K562 (cell line): ENCODE measurements at regions not wholly inside any gene's neighbourhood (a gene's known extent, or its start where the extent isn't known, plus 50 kb on each side); places are given as distances from the start of the nearest gene placed in this dataset.

Experiments used
- ATAC-seq: fragments of 200-7000 bp; cut with Tn5 transposase; 3 replicates; pipeline ENCODE4 v1.9.1; 2020; ENCODE audit warnings: moderate library complexity
- BruUV-seq: library from RNA; stranded (reverse); fragments of 400-500 nt; replicated peaks from 2 replicates; lab custom pipeline; 2021; lab: Mats Ljungman, UMichigan
- CTCF ChIA-PET: fragments of 300-600 bp; formaldehyde crosslinking; extraction: SDS; loops from one replicate; lab custom pipeline; 2021; ENCODE audit warnings: low intra/inter-chr PET ratio; lab: Yijun Ruan, JAX
- POLR2A ChIA-PET: fragments of 300-600, 350-650 bp; sonication (Branson Sonifier 250); formaldehyde crosslinking; extraction: SDS; loops from one replicate; lab custom pipeline; 2021; ENCODE audit warnings: antibody characterized with exemption, inconsistent platforms; lab: Yijun Ruan, JAX
- DNase-seq, 4 experiments: peaks; one replicate each; pipeline versions ENCODE4 v3.0.0 to v3.0.0-alpha.2; 2011 to 2018; ENCODE audit warnings: low spot score in 3 of 4, mixed read lengths in 3 of 4; ENCODE audit errors: extremely low read depth in 1 of 4
- FAIRE-seq: peaks from 2 replicates; lab custom pipeline; 2011; peaks lifted over from hg19 to GRCh38; lab: Jason Lieb, UNC
- H2AFZ ChIP-seq: 2 replicates; pipeline ENCODE4 v1.6.0; 2011; ENCODE audit warnings: low read depth, low read length, control low read depth, inconsistent platforms
- H3K27ac ChIP-seq: fragments of 200-600 bp; 3 replicates; pipeline ENCODE4 v1.8.0; 2011; ENCODE audit warnings: low read depth, mild to moderate bottlenecking, control low read depth, inconsistent platforms, low read length, moderate library complexity, mixed read lengths; ENCODE audit errors: extremely low read depth
- H3K27me3 ChIP-seq, 2 experiments: fragments of 300-600 bp in 1 of 2; 2 replicates in 1 of 2; 3 replicates in 1 of 2; pipeline versions ENCODE4 v1.6.0 to v1.8.0; 2011; ENCODE audit warnings: inconsistent platforms in 2 of 2, low read length in 2 of 2, mild to moderate bottlenecking in 1 of 2, mixed read lengths in 1 of 2, moderate library complexity in 1 of 2; ENCODE audit not compliant: control insufficient read depth in 2 of 2, insufficient read depth in 2 of 2
- H3K36me3 ChIP-seq: fragments of 300-600 bp; 3 replicates; pipeline ENCODE4 v1.8.0; 2011; ENCODE audit warnings: mild to moderate bottlenecking, low read length, inconsistent platforms; ENCODE audit not compliant: control insufficient read depth, insufficient read depth
- H3K4me1 ChIP-seq, 2 experiments: fragments of 200-600 bp in 1 of 2; replicated peaks in 1 of 2; 2 replicates in 1 of 2; 3 replicates in 1 of 2; pipeline versions ENCODE4 v1.5.1 to v1.8.0; 2011; ENCODE audit warnings: inconsistent platforms in 2 of 2, low read length in 2 of 2, mild to moderate bottlenecking in 1 of 2, mixed read lengths in 1 of 2, moderate library complexity in 1 of 2; ENCODE audit not compliant: control insufficient read depth in 2 of 2, insufficient read depth in 2 of 2
- H3K4me2 ChIP-seq: 2 replicates; pipeline ENCODE4 v1.6.1; 2011; ENCODE audit warnings: low read length, control low read depth, inconsistent platforms, mixed read lengths; ENCODE audit not compliant: insufficient read depth
- H3K4me3 ChIP-seq: fragments of 200-600 bp; sonication (generic), shearing (Covaris generic); 2 replicates; pipeline ENCODE4 v1.5.1; 2016; ENCODE audit warnings: control low read depth, inconsistent platforms
- H3K79me2 ChIP-seq: fragments of 200-600 bp; 3 replicates; pipeline ENCODE4 v1.8.0; 2011; ENCODE audit warnings: low read length, inconsistent platforms; ENCODE audit not compliant: control insufficient read depth, insufficient read depth
- H3K9ac ChIP-seq, 2 experiments: 2 replicates each; pipeline versions ENCODE4 v1.6.0 to v1.6.1; 2011; ENCODE audit warnings: low read depth in 2 of 2, low read length in 2 of 2, control low read depth in 1 of 2, inconsistent platforms in 1 of 2, mild to moderate bottlenecking in 1 of 2, mixed read lengths in 1 of 2; ENCODE audit not compliant: insufficient read depth in 1 of 2
- H3K9me1 ChIP-seq: one replicate; pipeline ENCODE4 v1.6.0; 2011; ENCODE audit warnings: inconsistent platforms, mild to moderate bottlenecking, low read length, moderate library complexity; ENCODE audit not compliant: control insufficient read depth, insufficient read depth
- H3K9me3 ChIP-seq: replicated peaks from 2 replicates; pipeline ENCODE4 v1.5.1; 2011; ENCODE audit warnings: low read depth, low read length, inconsistent platforms; ENCODE audit not compliant: control insufficient read depth, insufficient read depth
- H4K20me1 ChIP-seq: replicated peaks from 2 replicates; pipeline ENCODE4 v1.6.1; 2011; ENCODE audit warnings: low read length, inconsistent platforms, mixed read lengths; ENCODE audit not compliant: control insufficient read depth, insufficient read depth
- CREM ChIP-seq: IDR thresholded peaks from 2 replicates; pipeline ENCODE4 v1.6.1; 2014; ENCODE audit warnings: antibody characterized with exemption, low read depth
- KDM4B ChIP-seq, 2 experiments: fragments of 450-650 bp in 1 of 2; sonication (generic) in 1 of 2; IDR thresholded peaks; 2 replicates each; pipeline ENCODE4 v1.6.1; 2016 to 2017; ENCODE audit warnings: borderline replicate concordance in 2 of 2, antibody characterized with exemption in 1 of 2, low read depth in 1 of 2, mild to moderate bottlenecking in 1 of 2
- TCF7 ChIP-seq: sonication (generic); IDR thresholded peaks from 2 replicates; pipeline ENCODE4 v1.6.1; 2016; ENCODE audit warnings: antibody characterized with exemption, borderline replicate concordance
- XRCC3 ChIP-seq: fragments of 450-650 bp; IDR thresholded peaks from 2 replicates; pipeline ENCODE4 v1.6.1; 2017; ENCODE audit warnings: mild to moderate bottlenecking, moderate library complexity
- ZHX1 ChIP-seq: fragments of 150-350 bp; conservative IDR thresholded peaks from 2 replicates; pipeline ENCODE4 v1.6.1; 2014; ENCODE audit warnings: low read length
- ZNF354B ChIP-seq: fragments of 250-450 bp; sonication (Bioruptor Pico); IDR thresholded peaks from 2 replicates; pipeline ENCODE4 v1.4.0; 2020
- WGBS: fragments of 100-300 bp; shearing (Covaris generic); methylation state at CpG from one replicate; pipeline ENCODE4 v1.1.6; 2016; ENCODE audit warnings: low coverage, mixed read lengths; ENCODE audit not compliant: insufficient coverage; ENCODE audit errors: missing lambda C conversion rate; 5-methylcytosine and 5-hydroxymethylcytosine counted together
- in situ Hi-C: fragments of 300-500 bp; cut with MboI; formaldehyde crosslinking; loops from 4 replicates; pipeline ENCODE4 v1.15.0; 2018; ENCODE audit warnings: inconsistent platforms, mixed read lengths
- intact Hi-C: fragments of 100-400 bp; cut with micrococcal nuclease; formaldehyde crosslinking; loops from 2 replicates; pipeline ENCODE4 v1.14.2; 2022

GRCh38 chr4:159416996-159417395 lies 314.1 kb downstream of the RAPGEF2 start:
- no peak overlapping the region for H3K4me3 ChIP-seq
- no peak overlapping the region for H3K4me2 ChIP-seq
- ChIA-PET POLR2A (interaction anchor here (0.5 kb wide), 1 partner anchor 255 kb away, joined by 3 read pairs; no protein-coding TSS in a partner anchor), CTCF (no interaction called here)
- WGBS: 14% methylated on average over 3 of the region's 3 CpGs
- no peak for TF ChIP-seq ZHX1
- TF ChIP-seq XRCC3: no peak
- TF ChIP-seq TCF7: no peak
- TF ChIP-seq ZNF354B (CRISPR knock-in tag): no peak
- TF ChIP-seq CREM: no peak
- no peak for TF ChIP-seq KDM4B (IDR thresholded peaks at IDR 0.05; ENCODE audit: borderline replicate concordance in 2 of 2, low read depth in 1 of 2)
- H4K20me1 ChIP-seq: no peaks in the 10 kb centered on the region
- H2AFZ ChIP-seq: no peak overlapping the region
- H3K27ac ChIP-seq: no peak overlapping the region
- H3K79me2 ChIP-seq: no peaks in the 10 kb centered on the region
- intact Hi-C loops: no loop called here
- no peak overlapping the region for H3K9ac ChIP-seq
- H3K36me3 ChIP-seq: no peaks in the 10 kb centered on the region
- in situ Hi-C loops: no loop called here
- H3K9me1 ChIP-seq: no peaks in the 10 kb centered on the region
- FAIRE-seq (no peak), DNase-seq (no peak), ATAC-seq (no peak)
- H3K27me3 ChIP-seq: no peaks in the 10 kb centered on the region; a peak in 1 of 5 replicates
- peaks cover 0 to 5% of the 10 kb centered on the region in 2 experiments; a peak in 1 of 5 replicates for H3K4me1 ChIP-seq
- BruUV-seq: no TSS peak
- H3K9me3 ChIP-seq: no peaks in the 10 kb centered on the region
